C1 segment of cervical spinal cord (tissue), 14 donors: ENCODE measurements at regions not wholly inside any gene's neighbourhood (a gene's known extent, or its start where the extent isn't known, plus 50 kb on each side); places are given as distances from the start of the nearest gene placed in this dataset.

Experiments used
- DNase-seq, 14 donors: peaks; one replicate each; lab custom pipeline; 2025; lab: John Stamatoyannopoulos, UW

DNA sequence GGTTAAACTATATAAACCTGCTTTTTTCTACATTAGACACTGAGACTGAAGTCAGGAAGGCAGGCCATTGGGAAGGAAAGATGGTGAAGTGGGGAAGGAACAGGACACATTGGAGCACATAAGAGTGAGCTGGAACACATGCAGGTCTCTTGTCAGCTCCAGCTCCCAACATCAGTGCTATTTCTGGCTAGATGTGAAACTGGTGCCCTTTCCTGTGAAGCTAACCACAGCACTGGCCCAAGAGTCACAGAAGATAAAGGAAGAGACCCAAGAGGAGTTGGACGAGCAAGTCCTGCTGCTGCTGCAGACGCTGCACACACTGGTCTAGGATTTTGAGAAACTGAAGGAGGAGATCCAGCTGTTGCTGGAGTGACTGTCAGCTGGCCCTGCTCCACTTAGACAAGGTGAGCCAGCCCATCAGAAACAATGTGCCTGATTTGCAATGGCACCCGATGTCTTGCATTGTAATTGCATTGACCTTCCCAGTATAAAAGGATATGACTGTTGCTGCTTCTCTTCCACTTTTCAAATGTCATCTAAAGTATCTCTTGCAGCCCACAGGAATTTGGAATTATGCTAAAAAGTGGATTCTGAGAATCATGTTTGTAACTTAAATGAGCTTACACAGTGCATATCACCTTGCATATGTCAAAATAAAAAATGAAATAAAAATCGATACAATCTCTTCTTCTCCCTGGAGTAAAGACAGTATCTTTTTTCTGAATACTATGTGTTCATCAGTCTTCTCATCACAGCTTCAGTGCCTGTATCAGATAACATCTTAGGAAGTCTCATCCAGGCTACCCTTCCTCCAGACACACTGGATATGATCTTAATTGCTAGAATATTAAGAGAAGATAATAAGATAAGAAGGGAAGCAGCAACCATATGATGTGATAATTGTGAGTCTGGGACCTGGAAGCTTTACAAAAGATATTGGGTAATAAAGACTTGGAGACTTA lies 230.7 kb upstream of the SPRY2 start:
- no peak for DNase-seq

DNA sequence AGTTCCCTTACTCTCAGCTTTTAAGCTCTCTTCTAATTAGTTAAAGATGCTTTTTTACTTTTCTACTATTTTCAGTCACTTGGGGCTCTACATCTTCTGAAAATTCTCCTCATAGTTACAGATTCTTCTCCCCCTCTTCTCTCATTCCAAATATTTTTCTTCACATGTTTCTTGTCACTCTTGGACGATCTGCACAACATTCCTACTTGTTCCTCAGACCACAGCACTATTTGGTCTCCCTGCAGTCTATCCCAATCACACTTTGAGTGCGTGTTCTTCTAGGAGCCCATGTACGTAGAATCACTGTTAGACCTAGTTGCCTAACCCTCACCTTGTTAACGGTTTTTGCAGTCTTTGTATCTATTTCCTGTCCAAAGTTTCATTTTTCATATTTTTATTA lies 222.5 kb upstream of the SPRY2 start:
- no peak for DNase-seq

DNA sequence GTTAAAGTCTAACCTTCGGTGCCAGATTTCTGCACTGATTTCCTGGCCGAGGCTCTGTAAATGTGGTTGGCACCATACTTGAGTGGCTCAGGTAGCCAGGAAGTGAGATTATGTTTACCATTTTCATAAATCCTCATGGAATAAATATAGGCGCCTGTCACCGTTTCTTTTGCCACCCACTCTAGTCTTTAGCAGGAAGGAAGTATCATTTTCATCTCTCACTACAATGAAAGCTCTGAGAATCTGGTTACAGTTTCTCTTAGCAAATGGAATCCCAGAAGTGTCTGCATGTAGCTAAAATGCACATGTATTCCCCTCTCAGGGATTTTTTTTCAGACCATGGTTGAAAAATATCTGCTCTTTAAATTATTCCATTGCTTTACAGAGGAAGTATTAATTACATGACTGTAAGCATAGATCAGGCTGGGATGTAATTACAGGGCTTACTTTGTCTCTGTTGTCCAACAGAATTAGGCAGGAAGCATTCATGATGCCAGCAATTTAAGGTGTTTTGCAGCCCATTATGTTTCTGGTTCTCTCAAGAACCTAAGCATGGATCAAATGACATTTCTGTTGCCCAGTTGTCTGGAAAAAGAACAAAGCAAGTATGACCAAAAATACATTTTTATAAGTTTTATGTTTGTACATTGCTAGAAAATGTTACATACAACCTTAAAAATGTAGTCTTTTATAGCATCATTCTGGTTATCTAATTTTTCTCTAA lies 221.7 kb upstream of the SPRY2 start:
- peak in 1 of 14 donors; percentile 79 for DNase-seq

DNA sequence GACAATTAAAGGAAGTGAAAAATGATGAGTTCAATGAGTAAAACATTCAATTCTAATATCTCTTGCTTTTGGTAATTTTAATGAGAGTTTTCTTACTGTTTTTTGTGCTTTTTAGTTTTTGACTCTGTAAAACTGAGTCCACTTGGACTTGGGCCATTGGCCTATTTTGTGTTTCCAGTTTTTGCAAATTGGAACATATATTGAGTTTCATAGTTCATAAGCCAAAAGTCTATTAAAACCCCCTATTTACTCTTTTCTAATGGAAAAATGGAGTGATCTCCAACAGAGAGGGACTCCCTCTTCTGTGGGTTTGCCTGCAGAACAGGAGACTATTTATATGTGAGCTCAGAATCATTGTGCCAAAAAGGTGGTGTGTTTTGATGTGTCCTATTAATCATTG lies 219.7 kb upstream of the SPRY2 start:
- DNase-seq = peak in 1 of 14 donors; percentile 16

GRCh38 chr13:80559944-80560343 lies 219.0 kb upstream of the SPRY2 start:
- no peak for DNase-seq

- DNase-seq = no peak
Measured at GRCh38 chr13:80558074-80558473, 217.1 kb upstream of the SPRY2 start.

GRCh38 chr13:80555796-80556678 lies 215.1 kb upstream of the SPRY2 start:
- no peak for DNase-seq

- DNase-seq = no peak
Measured at GRCh38 chr13:80552851-80553440, 212.0 kb upstream of the SPRY2 start.

DNA sequence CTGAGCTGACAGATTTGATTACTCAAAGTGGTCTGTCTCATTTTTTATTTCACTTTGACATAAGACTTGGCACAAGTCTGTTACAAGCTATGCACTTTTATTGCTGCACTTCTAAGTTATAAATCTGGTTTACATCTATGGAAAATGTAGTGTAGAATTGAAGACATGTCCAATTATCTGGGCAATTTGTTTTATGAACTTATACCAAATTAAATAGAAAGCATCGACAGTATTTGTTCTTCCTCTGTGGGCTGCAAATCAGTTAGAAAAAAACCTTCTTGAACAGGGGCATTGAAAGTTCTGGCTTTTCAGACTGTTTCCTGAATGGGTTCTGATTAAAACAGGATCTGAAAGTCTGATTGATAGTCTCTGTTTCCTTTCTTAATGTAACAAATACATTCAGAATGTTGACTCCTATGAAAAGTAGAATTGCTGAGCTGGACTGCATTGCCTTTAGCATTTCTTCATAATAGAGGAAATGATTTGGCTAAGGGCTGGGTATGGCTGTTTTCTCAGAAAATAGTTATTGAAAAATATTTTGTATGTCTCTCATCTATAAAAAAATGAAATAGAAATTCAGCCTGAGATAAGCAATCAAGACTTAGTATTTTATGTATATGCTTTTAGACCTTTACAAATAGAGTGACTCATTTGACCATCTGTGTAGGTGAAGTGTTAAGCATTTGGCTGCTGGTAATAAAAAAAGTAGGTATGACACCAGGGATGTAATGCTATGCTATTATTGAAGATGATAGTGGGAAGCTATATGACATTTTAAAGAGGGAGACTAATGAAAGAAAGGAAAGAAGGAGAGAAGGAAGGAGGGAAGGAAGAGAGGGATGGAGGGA lies 210.9 kb upstream of the SPRY2 start:
- peak in 1 of 14 donors; percentile 39 for DNase-seq

- DNase-seq = peak in 1 of 14 donors; percentile 87
Measured at GRCh38 chr13:80550971-80551441, 210.1 kb upstream of the SPRY2 start.

- peak in 1 of 14 donors; percentile 10 for DNase-seq
Measured at GRCh38 chr13:80548915-80549314, 208.0 kb upstream of the SPRY2 start.

GRCh38 chr13:80547885-80548825 lies 207.2 kb upstream of the SPRY2 start:
- no peak for DNase-seq

DNA sequence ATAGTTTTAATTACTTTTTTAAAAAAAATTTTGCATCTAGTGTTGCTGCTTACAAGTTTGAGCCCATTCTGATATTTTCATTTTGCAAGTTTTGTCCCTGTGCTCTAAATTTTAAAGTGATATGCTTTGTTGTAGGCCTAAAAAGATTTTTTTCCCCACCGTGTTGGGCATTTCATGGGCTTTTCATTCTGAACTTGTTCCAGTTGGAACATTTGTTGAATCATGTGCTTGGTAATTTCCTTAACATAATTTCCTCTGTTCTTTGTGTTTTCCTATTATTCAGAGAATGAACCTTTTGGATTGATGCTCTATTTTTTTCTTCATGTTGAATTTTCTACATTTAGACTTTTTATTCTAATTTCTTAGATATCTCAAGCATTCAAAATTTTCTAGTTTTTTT lies 206.4 kb upstream of the SPRY2 start:
- no peak for DNase-seq

GRCh38 chr13:80533175-80533574 lies 192.2 kb upstream of the SPRY2 start:
- DNase-seq = no peak

- DNase-seq = no peak
Measured at GRCh38 chr13:80530902-80531301, 190.0 kb upstream of the SPRY2 start.

GRCh38 chr13:80530191-80530590 lies 189.3 kb upstream of the SPRY2 start:
- no peak for DNase-seq

- DNase-seq = no peak
Measured at GRCh38 chr13:80529734-80530133, 188.8 kb upstream of the SPRY2 start.

GRCh38 chr13:80528733-80529132 lies 187.8 kb upstream of the SPRY2 start:
- no peak for DNase-seq

DNA sequence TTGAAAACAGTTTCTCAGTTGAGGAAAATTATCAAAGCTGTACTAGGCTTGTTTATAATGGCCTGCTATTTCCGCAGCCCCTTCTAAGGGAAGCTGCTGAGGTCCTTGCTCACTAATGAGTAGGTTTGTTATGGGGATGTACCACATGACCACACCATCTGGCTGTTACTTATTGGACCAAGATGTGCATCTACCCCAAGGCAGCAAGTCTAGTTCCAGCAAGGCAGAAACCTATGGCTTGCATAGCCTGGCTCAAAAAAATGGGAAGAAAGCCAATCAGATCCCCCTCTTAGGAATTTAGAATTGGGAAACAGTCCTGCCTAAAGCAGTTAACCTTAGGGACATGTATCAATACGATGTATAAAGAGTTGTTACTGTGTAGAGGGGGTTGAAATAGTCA lies 186.5 kb upstream of the SPRY2 start:
- no peak for DNase-seq
